PFSK-1 (cell line): ENCODE measurements at regions not wholly inside any gene's neighbourhood (a gene's known extent, or its start where the extent isn't known, plus 50 kb on each side); places are given as distances from the start of the nearest gene placed in this dataset.

Experiments used
- FOXP2 ChIP-seq: optimal IDR thresholded peaks from 2 replicates; pipeline ENCODE3; 2011; ENCODE audit warnings: borderline replicate concordance, control low read depth, inconsistent platforms; ENCODE audit not compliant: insufficient read depth; ENCODE audit errors: extremely low read length, extremely low read depth
- POLR2AphosphoS5 ChIP-seq: IDR thresholded peaks from 2 replicates; pipeline ENCODE4 v1.6.1; 2012; ENCODE audit warnings: low read depth, mild to moderate bottlenecking, control low read depth, low read length, moderate library complexity
- SIN3A ChIP-seq: IDR thresholded peaks from 2 replicates; pipeline ENCODE4 v1.6.1; 2012; ENCODE audit warnings: mild to moderate bottlenecking, low read length, moderate library complexity, borderline replicate concordance; ENCODE audit not compliant: insufficient read depth
- TAF1 ChIP-seq: IDR thresholded peaks from 2 replicates; pipeline ENCODE4 v1.6.1; 2012; ENCODE audit warnings: low read length, control low read depth, borderline replicate concordance; ENCODE audit not compliant: insufficient read depth
- TF ChIP-seq, protein P1 (sequence below), 2 experiments: IDR thresholded peaks; 2 replicates each; pipeline versions ENCODE4 v1.6.1 to v1.8.0; 2011 to 2012; ENCODE audit warnings: low read depth in 2 of 2, low read length in 2 of 2, control low read depth in 1 of 2, inconsistent platforms in 1 of 2, mild to moderate bottlenecking in 1 of 2, moderate library complexity in 1 of 2; ENCODE audit not compliant: insufficient read depth in 1 of 2

DNA sequence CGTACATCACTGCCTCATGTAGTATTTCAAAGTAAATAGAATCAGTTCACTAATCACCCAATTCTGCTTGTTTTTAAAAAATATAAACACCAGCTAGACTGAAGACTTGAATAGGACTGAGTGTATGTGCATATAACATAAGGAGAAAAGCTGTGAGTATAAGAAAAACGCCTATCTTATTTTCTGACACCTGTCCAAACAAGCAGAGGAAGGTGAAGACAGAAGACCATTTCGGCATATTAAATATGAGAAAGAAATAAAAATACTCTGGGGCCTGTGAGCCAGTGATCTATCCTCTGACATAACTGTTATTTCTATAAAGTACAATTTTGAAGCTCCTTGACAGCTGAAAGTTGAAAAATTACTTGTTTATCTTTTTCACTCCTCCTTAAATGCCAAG lies 111.3 kb upstream of the EEA1 start:
- TF ChIP-seq POLR2AphosphoS5 (no peak), FOXP2 (no peak), TAF1 (no peak), SIN3A (no peak)
- TF ChIP-seq, protein P1, sequence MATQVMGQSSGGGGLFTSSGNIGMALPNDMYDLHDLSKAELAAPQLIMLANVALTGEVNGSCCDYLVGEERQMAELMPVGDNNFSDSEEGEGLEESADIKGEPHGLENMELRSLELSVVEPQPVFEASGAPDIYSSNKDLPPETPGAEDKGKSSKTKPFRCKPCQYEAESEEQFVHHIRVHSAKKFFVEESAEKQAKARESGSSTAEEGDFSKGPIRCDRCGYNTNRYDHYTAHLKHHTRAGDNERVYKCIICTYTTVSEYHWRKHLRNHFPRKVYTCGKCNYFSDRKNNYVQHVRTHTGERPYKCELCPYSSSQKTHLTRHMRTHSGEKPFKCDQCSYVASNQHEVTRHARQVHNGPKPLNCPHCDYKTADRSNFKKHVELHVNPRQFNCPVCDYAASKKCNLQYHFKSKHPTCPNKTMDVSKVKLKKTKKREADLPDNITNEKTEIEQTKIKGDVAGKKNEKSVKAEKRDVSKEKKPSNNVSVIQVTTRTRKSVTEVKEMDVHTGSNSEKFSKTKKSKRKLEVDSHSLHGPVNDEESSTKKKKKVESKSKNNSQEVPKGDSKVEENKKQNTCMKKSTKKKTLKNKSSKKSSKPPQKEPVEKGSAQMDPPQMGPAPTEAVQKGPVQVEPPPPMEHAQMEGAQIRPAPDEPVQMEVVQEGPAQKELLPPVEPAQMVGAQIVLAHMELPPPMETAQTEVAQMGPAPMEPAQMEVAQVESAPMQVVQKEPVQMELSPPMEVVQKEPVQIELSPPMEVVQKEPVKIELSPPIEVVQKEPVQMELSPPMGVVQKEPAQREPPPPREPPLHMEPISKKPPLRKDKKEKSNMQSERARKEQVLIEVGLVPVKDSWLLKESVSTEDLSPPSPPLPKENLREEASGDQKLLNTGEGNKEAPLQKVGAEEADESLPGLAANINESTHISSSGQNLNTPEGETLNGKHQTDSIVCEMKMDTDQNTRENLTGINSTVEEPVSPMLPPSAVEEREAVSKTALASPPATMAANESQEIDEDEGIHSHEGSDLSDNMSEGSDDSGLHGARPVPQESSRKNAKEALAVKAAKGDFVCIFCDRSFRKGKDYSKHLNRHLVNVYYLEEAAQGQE (IDR thresholded peaks at IDR 0.05; ENCODE audit: insufficient read depth in 1 of 2, low read depth in 2 of 2, low read length in 2 of 2) = no peak

DNA sequence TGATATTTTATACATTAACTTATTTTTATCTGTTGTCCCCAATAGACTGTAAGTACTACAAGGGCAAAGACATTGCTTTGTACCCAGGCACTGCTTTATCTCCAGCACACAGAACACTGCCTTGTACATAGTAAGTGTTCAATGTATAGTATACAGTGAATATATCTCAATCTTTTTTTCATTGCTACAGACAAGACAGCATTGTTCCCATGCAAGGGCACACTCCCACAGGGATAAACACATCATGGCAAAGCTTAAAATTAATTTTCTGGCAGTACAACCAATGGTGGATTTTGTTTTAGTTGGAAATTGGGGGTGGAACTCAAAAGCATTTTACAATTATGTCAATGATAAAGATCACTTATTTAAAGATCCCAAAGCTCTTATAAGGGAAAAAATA lies 112.3 kb upstream of the EEA1 start:
- TF ChIP-seq SIN3A (no peak), POLR2AphosphoS5 (no peak), TAF1 (no peak), FOXP2 (no peak)
- TF ChIP-seq, protein P1 (IDR thresholded peaks at IDR 0.05; ENCODE audit: insufficient read depth in 1 of 2, low read depth in 2 of 2, low read length in 2 of 2) = no peak

DNA sequence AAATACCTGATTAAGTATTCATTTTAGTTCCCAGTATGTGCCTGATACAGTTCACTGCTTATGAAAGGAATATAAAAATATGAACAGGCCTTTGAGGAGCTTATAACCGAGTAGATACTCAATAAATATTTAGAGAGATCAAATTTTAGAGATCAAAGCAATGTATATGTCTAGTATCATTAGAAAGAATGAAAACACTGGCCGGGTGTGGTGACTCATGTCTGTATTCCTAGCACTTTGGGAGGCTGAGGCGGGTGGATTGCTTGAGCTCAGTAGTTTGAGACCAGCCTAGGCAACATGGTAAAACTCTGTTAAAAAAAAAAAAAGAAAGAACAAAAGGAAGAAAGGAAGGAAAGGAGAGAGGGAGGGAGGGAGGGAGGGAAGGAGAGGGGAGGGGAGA lies 113.2 kb upstream of the EEA1 start:
- no peak for TF ChIP-seq SIN3A
- no peak for TF ChIP-seq TAF1
- no peak for TF ChIP-seq FOXP2
- TF ChIP-seq POLR2AphosphoS5 = no peak
- TF ChIP-seq, protein P1 (IDR thresholded peaks at IDR 0.05; ENCODE audit: insufficient read depth in 1 of 2, low read depth in 2 of 2, low read length in 2 of 2) = no peak

DNA sequence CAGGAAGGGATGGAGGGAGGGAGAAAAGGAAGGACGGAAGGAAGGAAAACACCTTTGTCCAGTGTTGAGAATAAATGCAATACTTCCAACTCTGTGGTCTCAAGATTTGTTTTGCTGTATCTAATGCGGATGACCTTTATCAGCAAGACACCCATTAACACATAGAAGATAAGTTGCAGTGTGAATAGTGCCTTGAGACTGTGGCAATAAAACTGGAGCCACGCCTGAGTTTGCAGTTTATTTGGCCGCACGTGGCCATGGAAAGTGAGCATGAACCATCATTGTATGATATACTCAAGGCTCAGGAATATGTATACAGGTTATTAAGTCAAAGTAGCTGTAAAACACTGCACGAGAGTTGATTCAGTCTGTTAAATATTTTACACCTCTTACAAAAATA lies 113.6 kb upstream of the EEA1 start:
- TF ChIP-seq SIN3A (no peak), POLR2AphosphoS5 (no peak), FOXP2 (no peak), TAF1 (no peak)
- TF ChIP-seq, protein P1 (IDR thresholded peaks at IDR 0.05; ENCODE audit: insufficient read depth in 1 of 2, low read depth in 2 of 2, low read length in 2 of 2) = no peak

DNA sequence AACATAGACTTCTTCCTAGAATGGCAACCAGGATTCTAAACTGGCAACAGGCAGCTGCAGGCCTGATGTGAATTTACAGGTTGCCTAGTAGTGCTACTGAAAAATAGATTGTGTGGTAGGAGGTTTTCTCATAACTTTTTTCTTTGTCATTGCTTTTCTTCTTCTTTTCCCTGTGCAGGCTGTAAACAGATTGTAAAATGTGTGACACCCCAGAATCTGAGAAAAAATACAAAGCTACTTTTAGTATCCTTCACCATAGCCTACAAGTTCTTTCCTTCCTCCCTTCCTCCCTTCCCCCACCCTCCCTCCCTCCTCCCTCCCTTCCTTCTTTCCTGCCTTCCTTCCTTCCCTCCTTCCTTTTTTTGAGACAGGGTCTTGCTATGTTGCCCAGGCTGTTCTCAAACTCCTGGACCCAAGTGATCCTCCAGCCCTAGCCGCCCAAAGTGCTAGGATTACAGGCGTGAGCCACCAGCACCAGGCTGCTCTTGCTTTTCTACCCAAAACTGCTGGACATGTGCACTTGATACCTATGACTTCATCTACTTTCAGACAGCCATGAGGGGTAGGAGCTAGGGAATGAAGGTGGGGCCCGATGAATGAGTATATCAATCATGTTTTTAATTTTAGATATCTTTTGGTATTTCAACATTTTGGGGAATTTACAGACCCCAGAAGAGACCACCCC lies 114.2 kb upstream of the EEA1 start:
- TF ChIP-seq, protein P1 (IDR thresholded peaks at IDR 0.05; ENCODE audit: insufficient read depth in 1 of 2, low read depth in 2 of 2, low read length in 2 of 2) = no peak
- no peak for TF ChIP-seq TAF1
- no peak for TF ChIP-seq FOXP2
- TF ChIP-seq SIN3A = no peak
- TF ChIP-seq POLR2AphosphoS5 = no peak
